Adipose tissue (tissue), 3 donors: ENCODE measurements at regions not wholly inside any gene's neighbourhood (a gene's known extent, or its start where the extent isn't known, plus 50 kb on each side); places are given as distances from the start of the nearest gene placed in this dataset.
"Not testable (repeated sequence)": the region's sequence is repeated elsewhere in the genome, so short reads cannot be mapped to it uniquely, and the experiment has no call there.

Experiments
- H3K27ac ChIP-seq: one replicate; pipeline ENCODE4 v1.5.1; 2013; ENCODE audit warnings: low read depth, low read length
- WGBS, 3 donors: extraction: QIAGEN DNeasy Blood & Tissue Kit; methylation state at CpG; one replicate each; pipeline ENCODE4 v1.1.7; 2013; 5-methylcytosine and 5-hydroxymethylcytosine counted together
- donor health status: healthy with polysubstance abuse.
- donor health status: Bipolar disorder and iron deficiency.
- donor health status: healthy.

DNA sequence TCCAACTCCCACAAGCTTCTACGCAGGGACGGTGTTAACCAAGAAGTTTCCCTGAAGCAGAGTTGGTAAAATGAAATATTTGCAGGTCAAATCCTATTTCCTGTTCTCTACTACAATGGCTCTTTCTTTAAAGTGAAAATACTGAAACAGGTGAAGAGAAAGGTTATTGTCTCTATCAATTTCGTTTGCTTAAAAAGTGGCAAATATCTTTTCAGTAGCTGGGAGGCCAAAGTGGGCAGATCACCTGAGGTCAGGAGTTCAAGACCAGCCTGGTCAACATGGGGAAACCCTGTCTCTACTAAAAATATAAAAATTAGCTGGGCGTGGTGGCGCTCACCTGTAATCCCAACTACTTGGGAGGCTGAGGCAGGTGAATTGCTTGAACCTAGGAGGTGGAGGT lies 134.2 kb upstream of the TPM1 start:
- WGBS, 3 donors: 70 to 90% (median 82%) methylated on average over 5 of the region's 5 CpGs
- H3K27ac ChIP-seq: not testable (repeated sequence)

DNA sequence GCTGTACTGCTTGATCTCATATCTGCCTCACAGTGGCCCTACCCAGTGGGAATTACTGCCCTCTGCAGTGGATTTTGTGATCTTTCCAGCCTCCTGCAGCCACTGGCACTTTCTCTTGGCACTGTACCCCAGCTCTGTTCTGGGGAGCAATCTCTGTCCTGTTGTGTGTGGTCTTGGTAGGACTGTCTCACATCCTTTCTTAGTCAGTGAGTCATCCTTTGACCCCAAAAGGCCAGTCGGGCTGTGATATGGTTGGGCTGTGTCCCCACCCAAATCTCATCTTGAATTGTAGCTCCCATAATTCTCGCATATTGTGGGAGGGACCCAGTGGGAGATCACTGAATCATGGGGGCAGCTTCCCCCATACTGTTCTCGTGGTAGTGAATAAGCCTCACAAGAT lies 133.3 kb upstream of the TPM1 start:
- WGBS, 3 donors: 81 to 91% (median 86%) methylated on average over 3 of the region's 3 CpGs
- no peak overlapping the region for H3K27ac ChIP-seq

DNA sequence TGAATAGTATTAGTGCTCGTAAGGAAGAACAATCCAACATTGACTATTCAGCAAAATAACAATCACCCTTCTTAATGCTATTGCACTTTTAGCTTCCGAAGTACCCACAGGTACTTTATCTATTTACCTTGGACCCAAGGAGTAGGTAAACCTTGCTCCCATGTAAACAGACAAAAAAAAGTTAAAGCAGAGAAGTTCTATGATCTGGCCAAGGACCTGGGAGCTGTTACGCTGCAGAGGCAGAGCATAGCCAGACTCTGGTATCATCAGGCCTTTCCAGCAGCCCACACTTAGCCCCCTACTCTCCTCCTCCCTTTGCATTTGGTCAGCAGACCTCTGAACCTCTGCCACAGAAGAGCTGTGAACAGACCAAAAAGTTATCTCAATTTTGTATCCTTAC lies 130.3 kb upstream of the TPM1 start:
- 64 to 95% (median 86%) methylated on average over 3 of the region's 3 CpGs for WGBS, 3 donors
- H3K27ac ChIP-seq: no peak overlapping the region

DNA sequence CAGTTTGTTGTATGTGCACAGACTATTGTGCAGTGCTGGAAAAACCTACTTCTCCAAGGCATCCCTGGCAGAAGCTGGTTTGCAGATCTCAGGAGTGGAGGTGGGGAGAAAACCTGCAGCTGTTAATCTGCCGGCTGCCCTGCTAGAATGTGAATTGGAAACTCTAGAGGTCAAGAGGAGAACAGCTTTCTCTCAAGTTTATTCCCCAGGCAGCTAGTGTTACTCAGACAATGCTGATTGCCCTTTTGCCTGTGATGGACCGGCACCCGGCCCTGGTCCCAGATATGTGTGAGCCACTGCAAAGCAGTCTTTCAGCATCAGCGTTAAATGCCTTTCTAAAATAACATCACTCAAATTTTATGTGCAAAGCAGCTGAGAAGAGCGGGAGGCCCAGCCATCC lies 129.7 kb upstream of the TPM1 start:
- H3K27ac ChIP-seq: no peak overlapping the region
- WGBS, 3 donors: 54 to 78% (median 70%) methylated on average over 5 of the region's 5 CpGs

DNA sequence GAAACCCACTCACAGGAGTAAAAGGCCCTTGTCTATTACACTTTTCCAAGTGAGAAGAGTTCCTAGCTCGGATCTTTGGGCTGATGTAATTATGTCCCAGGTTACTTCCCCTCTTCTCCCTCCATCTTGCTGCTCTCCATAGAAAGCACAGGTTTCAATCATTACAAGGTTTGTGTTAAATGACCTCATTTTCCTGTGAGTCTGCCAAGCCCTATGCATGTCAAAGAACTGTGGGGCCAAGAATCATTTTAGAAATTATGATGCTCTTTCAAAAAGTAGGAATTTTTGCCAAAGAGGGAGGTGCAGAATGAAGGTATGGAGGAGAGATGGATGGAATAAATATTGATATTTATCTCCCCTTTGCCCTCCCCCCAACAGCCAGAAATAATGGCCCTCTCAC lies 129.3 kb upstream of the TPM1 start:
- 29 to 69% (median 65%) methylated on average over 1 of the region's 1 CpG for WGBS, 3 donors
- no peak overlapping the region for H3K27ac ChIP-seq

DNA sequence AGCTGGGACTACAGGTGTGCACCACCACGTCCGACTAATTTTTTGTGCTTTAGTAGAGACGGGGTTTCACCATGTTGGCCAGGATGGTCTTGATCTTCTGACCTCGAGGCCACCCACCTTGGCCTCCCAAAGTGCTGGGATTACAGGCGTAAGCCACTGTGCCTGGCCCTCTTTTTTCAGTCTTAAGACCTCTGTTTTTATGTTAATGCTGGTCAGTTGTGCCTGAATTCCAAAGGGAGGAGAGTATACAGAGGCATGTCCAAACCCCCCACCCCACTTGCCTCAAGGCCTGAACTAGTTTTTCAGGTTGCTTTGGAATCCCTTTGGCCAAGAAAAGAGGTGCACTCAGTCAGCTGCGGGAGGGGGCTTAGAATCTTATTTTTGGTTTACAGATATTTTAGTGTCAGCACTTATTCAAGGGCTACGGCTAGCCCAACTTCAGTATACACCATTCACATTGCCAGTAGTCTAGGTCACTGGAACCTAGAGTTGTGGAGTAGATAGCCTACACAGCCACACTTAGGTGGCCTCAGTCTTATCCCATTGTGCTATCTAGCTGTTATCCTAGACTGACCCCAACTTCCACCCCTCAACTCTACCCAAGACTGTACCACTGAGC lies 128.0 kb upstream of the TPM1 start:
- no peak overlapping the region for H3K27ac ChIP-seq
- 86 to 98% (median 94%) methylated on average over 7 of the region's 7 CpGs for WGBS, 3 donors

DNA sequence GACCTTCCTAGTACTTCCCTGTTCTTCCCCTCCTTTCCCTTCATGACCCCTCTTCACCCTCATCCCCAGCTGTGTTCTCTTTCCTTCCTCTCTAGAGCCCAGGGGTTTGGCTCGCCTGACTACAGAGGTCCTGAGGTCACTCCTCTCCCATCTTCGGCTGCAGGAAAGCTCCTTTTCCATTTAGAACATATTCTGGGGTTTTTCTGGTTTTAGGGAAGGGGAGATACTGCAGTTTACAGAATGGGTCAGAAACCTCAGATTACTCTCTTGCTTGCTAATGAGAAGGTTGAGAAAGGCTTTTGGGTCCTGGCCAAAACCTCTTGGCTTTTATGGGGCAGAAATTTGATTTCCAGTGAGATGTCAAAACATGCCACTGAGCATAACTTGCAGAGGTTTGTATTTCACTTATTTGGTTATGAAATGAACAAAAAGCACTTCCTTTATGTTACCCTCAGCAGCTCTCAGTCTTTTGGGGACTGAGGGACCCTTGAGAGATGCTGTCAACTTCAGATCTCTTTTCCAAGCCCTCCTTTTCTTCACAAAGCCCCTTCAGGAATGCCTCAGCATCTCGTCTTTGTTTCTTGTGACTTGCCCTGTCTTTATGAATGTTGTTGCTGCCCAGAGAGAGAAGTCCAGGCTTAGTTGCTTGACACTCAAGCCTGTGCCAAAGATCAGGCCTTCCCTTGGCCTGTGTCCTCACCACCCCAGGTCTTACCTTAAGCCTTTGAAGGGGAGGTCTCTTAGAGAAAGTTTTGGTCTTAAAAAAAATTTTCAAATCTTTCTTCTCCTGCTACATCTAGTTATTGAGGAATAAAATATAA lies 121.7 kb upstream of the TPM1 start:
- H3K27ac ChIP-seq: no peak overlapping the region
- 33 to 64% (median 36%) methylated on average over 3 of the region's 3 CpGs for WGBS, 3 donors

DNA sequence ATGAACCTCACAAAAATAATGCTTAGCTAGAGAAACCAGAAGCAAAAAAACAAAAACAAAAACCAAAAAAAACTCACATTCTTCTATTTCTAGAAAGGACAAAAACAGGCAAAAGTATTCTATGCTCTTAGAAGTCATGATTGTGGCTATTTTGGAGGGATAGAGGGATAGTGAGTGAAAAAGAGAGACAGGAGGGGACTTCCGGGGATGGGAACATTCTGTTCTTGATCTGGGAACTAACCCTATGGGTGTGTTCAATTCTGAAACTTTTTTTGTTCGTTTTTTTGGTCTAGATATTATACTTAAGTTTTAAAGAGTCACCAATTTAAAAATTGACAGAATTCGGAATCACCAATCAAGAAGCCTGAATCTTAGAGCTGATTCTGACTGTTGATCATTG lies 120.0 kb upstream of the TPM1 start:
- WGBS, 3 donors: 63 to 75% (median 69%) methylated on average over 3 of the region's 3 CpGs
- H3K27ac ChIP-seq: no peak overlapping the region

DNA sequence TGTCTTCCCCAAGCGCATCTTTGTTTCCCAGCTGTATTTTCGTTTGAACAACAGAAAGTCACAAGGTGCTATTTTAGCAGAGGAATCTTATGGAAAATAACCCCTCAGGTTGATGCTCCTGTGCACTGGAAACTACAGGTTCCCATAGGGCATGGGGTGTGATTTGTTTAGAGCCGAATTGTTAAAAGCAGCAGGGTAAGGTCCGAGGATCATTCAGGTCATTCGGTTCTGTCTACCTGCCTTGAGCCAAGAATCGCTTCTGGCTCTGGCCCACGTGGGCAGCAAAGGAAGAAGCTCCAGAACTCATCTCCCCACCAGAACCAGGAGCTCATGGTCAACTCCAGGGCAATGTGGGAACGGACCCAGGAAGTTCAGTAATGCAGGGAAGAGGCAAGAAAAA lies 116.7 kb upstream of the TPM1 start:
- no peak overlapping the region for H3K27ac ChIP-seq
- 91 to 93% (median 93%) methylated on average over 8 of the region's 8 CpGs for WGBS, 3 donors

DNA sequence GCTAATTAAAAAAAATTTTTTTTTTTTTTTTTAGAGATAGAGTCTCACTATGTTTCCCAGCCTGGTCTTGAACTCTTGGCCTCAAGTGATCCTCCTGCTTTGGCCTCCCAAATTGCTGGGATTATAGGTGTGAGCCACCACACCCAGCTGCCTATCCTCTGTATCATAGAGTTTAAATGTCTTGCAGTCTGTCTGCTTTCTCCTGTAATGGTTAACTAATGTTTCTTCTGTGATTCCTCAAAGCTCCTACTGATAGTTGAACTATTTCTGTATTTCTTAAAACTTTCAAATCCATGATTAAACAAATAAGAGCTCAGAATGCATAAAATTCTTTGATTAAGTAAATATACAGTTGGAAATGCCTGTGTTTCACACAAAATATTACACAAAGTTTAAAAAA lies 115.4 kb upstream of the TPM1 start:
- H3K27ac ChIP-seq: no peak overlapping the region

DNA sequence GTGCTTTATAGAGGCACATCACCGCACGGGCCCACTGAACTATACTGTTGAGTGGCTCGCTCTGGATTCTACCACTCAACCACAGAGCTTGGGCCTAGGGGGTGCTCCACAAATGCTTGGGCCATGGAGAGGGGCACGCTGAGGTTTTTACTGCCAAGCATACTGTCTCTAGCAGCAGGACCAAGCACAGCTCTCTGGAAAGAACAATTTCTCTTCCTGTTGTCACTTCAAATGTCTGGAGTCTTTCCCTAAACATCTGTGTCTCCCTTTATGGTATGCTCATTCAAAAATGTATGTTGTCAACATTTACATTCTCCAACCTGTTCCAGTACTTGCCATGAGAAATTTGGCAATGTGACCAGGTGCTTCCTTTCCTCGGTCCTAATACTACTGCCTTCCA lies 114.7 kb upstream of the TPM1 start:
- no peak overlapping the region for H3K27ac ChIP-seq
- 90 to 92% (median 91%) methylated on average over 5 of the region's 5 CpGs for WGBS, 3 donors

DNA sequence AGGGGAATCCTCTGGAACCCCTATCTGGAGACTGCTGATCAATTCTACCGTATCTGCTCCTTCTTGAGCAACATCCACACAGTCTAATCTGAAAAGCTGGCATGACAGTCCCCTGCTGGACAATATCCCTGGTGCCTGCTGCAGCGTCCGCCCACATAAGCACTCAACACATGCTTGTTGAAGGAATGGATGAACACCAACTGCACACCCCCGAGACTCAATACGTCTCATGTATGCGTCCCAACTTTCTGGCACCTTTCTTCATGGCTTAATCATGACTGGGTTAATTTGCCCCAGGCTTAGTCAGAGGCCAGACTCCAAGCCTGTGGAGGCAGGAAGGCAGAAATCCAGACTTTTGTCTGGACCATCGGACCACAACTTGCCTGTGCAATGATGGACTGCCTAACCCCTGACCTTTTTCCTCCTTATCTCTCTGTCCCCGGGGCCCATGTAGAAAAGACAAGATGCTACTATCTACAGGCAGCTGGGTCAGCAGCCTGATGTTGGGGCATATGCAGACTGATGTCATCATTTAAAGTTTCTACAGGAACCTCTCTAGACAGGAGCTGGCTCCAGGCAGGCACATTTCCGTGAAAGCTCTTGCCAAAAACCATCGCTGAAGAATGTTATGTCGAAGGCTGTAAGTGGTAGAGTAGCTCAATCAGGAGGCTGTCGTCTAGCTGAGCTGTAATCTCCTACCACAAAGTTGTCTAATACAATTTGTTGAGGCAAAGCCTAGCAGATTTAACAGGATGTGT lies 114.1 kb upstream of the TPM1 start:
- H3K27ac ChIP-seq: no peak overlapping the region

DNA sequence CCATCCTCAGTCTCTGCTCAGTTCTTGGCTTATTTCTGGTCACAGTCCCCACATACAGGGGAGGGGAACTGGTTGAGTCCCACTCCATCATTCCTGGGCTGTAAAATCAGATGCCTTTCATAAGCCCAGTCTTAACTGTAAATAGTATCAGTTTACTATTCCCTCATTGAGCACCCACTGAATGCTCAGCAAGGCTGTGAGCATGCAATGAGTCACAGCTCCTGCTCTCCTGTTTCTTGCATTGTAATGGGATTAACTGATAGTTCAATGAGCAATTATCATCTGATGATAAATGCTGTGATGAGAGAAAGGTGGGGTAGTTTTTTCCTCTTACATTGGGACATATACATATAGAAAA lies 113.6 kb upstream of the TPM1 start:
- H3K27ac ChIP-seq: no peak overlapping the region

More for the DNA sequence above, 114.1 kb upstream of the TPM1 start:
- 54 to 61% (median 56%) methylated on average over 12 of the region's 12 CpGs for WGBS, 3 donors

DNA sequence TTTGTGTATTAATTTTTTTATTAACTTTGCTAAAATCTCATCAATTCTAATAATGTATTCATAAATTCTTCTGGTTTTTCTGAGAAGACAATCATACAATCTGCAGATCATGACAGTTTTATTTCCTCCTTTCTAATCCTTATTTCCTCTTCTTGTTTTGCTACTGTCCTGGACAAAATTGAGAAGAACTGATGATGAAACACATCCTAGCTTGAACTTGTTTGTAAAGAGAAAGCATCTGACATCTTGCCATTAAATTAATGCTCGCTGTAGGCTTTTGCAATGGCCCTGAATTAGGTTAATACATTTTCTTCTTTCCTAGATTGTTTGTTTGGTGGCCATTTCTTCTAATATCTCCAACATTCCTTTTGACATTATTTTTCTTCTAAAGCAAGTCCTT lies 110.9 kb upstream of the TPM1 start:
- WGBS, 3 donors: 53 to 98% (median 63%) methylated on average over 1 of the region's 1 CpG
- no peak overlapping the region for H3K27ac ChIP-seq

DNA sequence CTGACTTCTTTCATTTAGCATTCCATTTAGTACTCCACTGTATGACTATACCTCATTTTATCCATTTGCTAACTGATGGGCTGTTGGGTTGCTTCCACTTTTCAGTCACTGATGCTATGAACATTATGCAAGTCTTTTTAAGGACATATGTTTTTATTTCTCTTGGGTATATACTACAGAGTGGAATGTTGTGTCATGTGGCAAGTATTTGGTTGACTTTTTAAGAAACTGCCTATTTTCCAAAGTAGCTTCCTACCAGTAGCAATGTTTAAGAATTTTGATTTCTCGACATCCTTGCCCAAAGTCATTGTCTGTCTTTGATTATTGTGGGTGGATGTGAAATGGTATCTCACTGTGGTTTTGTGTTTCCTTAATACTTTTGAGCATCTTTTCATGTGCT lies 110.1 kb upstream of the TPM1 start:
- 0 to 40% (median 36%) methylated on average over 1 of the region's 1 CpG for WGBS, 3 donors

DNA sequence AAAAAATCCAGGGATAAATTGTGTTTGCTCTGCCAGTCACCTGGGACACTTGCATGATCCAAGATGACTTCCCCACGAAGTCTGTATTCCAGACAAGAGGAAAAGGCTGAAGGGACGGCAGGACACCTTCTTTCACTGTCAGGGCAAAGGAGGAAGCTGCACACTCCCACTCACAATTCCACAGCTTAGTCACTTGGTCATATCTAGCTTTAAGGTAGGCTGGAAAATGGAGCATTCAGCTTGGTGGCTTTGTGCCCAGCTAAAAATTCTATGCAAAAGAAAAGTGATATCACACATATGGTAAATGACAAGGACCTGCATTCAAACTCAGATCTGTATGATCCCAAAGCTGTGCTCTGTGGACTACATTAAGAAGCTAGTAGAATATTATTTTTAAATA lies 109.2 kb upstream of the TPM1 start:
- WGBS, 3 donors: 30 to 53% (median 45%) methylated on average over 2 of the region's 2 CpGs
- no peak overlapping the region for H3K27ac ChIP-seq

More for the DNA sequence above, 110.1 kb upstream of the TPM1 start:
- no peak overlapping the region for H3K27ac ChIP-seq

DNA sequence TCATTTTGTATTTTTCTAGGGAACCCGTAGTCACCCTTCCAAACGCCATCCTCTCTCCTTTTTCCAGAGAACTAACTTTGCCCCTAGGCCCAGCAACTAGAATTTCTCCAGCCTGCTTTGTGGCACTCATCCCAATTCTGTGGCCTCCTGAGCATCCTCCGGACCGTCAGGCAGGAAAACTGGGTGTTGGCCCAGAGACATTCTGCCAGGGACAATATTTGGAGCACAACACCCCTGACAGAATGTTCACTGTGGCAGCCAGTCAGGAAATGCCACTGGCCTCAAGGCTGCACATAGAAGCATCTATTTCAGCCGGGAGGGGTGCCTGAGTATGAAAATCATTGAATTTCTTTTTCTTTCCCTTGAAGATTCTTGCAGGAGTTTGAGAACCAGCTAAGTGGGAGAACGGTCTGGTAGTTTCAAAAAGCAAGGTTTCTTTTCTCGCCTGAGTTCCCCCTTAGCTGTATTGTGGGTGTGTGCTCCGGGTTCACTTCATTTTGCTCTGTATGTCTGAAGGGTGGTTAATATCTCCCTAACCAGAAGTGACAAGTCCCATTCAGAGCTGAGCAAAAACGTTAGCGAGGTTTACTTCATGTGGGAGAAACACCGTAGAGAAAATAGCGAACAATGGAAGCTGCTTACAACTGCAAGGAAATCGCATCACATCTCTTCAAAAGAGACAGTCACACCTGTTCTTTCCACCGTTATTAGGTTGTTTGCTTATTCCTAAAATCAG lies 108.1 kb upstream of the TPM1 start:
- 80 to 82% (median 81%) methylated on average over 14 of the region's 14 CpGs for WGBS, 3 donors
- H3K27ac ChIP-seq: no peak overlapping the region

DNA sequence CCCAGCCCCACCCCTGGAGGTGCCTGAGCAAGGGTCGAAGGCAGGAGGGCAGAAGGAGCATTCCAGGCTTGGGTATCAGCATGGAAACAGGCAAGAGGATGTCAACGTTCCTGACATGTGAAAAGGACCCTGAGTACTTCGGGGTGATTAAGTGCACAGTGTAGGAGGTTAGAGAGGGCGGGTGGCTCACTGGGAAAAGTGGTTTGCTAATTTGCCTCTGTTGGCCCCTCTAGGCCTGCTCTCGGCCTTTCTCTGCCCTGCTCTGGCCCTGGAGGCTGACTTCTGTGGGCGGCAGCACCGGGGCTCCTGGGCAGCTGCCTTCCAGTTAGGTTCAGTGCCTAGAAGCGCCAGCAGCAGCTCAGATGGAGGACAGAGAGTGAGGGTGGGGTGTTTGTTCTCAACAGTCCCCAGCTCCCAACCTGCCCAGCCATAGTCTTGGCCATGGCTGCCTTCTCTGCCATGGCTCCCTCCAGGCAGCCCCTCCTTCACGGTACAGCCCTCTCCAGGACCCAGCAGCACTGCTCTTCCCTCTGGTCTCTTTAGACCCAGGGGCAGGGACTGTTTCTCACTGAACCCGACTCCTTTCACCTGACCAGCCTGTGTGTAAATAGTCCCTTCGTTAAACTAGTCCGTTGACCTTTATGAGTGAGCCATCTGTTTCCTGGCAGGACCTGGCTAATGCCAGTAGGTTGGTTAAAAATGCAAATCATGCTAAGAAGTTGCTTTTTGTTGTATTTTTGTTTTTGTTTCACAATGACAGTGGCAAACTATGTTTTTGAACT lies 107.1 kb upstream of the TPM1 start:
- H3K27ac ChIP-seq: no peak overlapping the region
- WGBS, 3 donors: 69 to 77% (median 72%) methylated on average over 12 of the region's 12 CpGs
